ENCODE measurements at regions not wholly inside any gene's neighbourhood (a gene's known extent, or its start where the extent isn't known, plus 50 kb on each side); places are given as distances from the start of the nearest gene placed in this dataset.

GRCh38 chr6:159529934-159530333, 163.1 kb downstream of the SOD2 start:
- no peak overlapping the region for H2BK5ac ChIP-seq (ENCODE audit: insufficient read length, low read length)
- H4K8ac ChIP-seq (replicated peaks; ENCODE audit: insufficient read length, low read depth, low read length): no peak overlapping the region
- H3K36me3 Mint-ChIP-seq (ENCODE audit: insufficient read depth in 1 of 3, low read depth in 3 of 3): no peaks in the 10 kb centered on the region
- H4K5ac ChIP-seq (ENCODE audit: insufficient read length, low read depth, low read length): no peak overlapping the region
- no peak overlapping the region for H3K14ac ChIP-seq (ENCODE audit: insufficient read depth, low read length)
- H3K4me1 Mint-ChIP-seq: peaks cover 0 to 9% of the 10 kb centered on the region in 2 experiments; a peak in 1 of 4 replicates
- no peaks in the 10 kb centered on the region for H3K27me3 ChIP-seq (ENCODE audit: insufficient read depth, low read length)
- H3K79me2 ChIP-seq (ENCODE audit: insufficient read depth, low read length): no peaks in the 10 kb centered on the region
- no peaks in the 10 kb centered on the region; a peak in 2 of 5 replicates for H3K9me3 Mint-ChIP-seq
- no peak overlapping the region for H2BK12ac ChIP-seq (ENCODE audit: insufficient read length, low read depth, low read length)
- H2BK20ac ChIP-seq (ENCODE audit: low read depth, low read length, poor library complexity, severe bottlenecking): no peak overlapping the region
- H3K4ac ChIP-seq (ENCODE audit: low read depth, low read length): no peak overlapping the region
- H3K9ac ChIP-seq (ENCODE audit: extremely low read depth, insufficient read length, low read length): no peak overlapping the region
- no peak overlapping the region for H2AFZ ChIP-seq (ENCODE audit: low read length)
- no peak overlapping the region for H3K18ac ChIP-seq (ENCODE audit: insufficient read length, low read depth, low read length)
- H3K27ac Mint-ChIP-seq: no peak overlapping the region
- no peak overlapping the region for H3T11ph ChIP-seq (ENCODE audit: low read length)
- H3K4me2 ChIP-seq (ENCODE audit: insufficient read depth, insufficient read length, low read length): no peak overlapping the region
- H2BK120ac ChIP-seq (ENCODE audit: low read depth, low read length, poor library complexity, severe bottlenecking): no peak overlapping the region
- H3K27me3 Mint-ChIP-seq (ENCODE audit: low read depth): peaks cover 16% of the 10 kb centered on the region; the same call in 1 of the 2 replicates
- no CpG with 5 or more reads among the region's 7 CpGs for WGBS (ENCODE audit: extremely low coverage, insufficient read length, low lambda C conversion rate)
- DNase-seq: no peak
- no peak overlapping the region for H4K91ac ChIP-seq (ENCODE audit: insufficient read length, low read depth, low read length)
- no peak overlapping the region for H3K27ac ChIP-seq (ENCODE audit: insufficient read length, low read depth, low read length)
- no peak overlapping the region for H3K4me3 Mint-ChIP-seq
- no peak overlapping the region for H3K56ac ChIP-seq (ENCODE audit: insufficient read length, low read depth, low read length)
- H3K4me1 ChIP-seq (ENCODE audit: insufficient read depth, low read length): no peaks in the 10 kb centered on the region
- H2BK15ac ChIP-seq (ENCODE audit: low read depth, low read length): no peak overlapping the region
- H2AK5ac ChIP-seq (ENCODE audit: insufficient read length, low read length): no peak overlapping the region
- no peak overlapping the region for H3K23ac ChIP-seq (ENCODE audit: insufficient read length, low read depth, low read length)
- TF ChIP-seq, protein P1, sequence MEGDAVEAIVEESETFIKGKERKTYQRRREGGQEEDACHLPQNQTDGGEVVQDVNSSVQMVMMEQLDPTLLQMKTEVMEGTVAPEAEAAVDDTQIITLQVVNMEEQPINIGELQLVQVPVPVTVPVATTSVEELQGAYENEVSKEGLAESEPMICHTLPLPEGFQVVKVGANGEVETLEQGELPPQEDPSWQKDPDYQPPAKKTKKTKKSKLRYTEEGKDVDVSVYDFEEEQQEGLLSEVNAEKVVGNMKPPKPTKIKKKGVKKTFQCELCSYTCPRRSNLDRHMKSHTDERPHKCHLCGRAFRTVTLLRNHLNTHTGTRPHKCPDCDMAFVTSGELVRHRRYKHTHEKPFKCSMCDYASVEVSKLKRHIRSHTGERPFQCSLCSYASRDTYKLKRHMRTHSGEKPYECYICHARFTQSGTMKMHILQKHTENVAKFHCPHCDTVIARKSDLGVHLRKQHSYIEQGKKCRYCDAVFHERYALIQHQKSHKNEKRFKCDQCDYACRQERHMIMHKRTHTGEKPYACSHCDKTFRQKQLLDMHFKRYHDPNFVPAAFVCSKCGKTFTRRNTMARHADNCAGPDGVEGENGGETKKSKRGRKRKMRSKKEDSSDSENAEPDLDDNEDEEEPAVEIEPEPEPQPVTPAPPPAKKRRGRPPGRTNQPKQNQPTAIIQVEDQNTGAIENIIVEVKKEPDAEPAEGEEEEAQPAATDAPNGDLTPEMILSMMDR (conservative IDR thresholded peaks at IDR 0.05): no peak
- no peaks in the 10 kb centered on the region for H3K79me1 ChIP-seq (ENCODE audit: insufficient read depth, low read depth, low read length, poor library complexity, severe bottlenecking)
- H3K23me2 ChIP-seq (ENCODE audit: insufficient read length, low read depth, low read length, poor library complexity, severe bottlenecking): no peaks in the 10 kb centered on the region
- H3K9me3 ChIP-seq (ENCODE audit: control insufficient read depth, low read depth, low read length): no peaks in the 10 kb centered on the region
- peaks cover 3% of the 10 kb centered on the region for H4K20me1 ChIP-seq (ENCODE audit: control insufficient read depth, insufficient read depth, insufficient read length)

Data from H9 (cell line).